A673 (cell line): ENCODE measurements at regions not wholly inside any gene's neighbourhood (a gene's known extent, or its start where the extent isn't known, plus 50 kb on each side); places are given as distances from the start of the nearest gene placed in this dataset.
A peak's percentile ranks its signal among the peaks of the same experiment; 100 is the strongest.

Experiments used
- BruUV-seq: library from RNA; stranded (reverse); fragments of 400-500 nt; replicated peaks from 2 replicates; lab custom pipeline; 2021; lab: Mats Ljungman, UMichigan
- CTCF ChIA-PET: fragments of 300-600 bp; sonication (Branson Sonifier 250); formaldehyde crosslinking; loops from one replicate; lab custom pipeline; 2022; ENCODE audit warnings: antibody characterized with exemption; lab: Charles Lee
- POLR2A ChIA-PET: fragments of 300-600 bp; sonication (Branson Sonifier 250); formaldehyde crosslinking; loops from one replicate; lab custom pipeline; 2022; ENCODE audit warnings: antibody characterized with exemption; ENCODE audit not compliant: low non-redundant PET; lab: Charles Lee
- DNase-seq: peaks from one replicate; pipeline ENCODE4 v3.0.0-alpha.2; 2015; ENCODE audit warnings: low spot score
- H3K27ac ChIP-seq: fragments of 200-600 bp; sonication (generic); 2 replicates; pipeline ENCODE4 v1.5.1; 2016; ENCODE audit warnings: mixed run types, low read depth, mild to moderate bottlenecking, mixed read lengths, antibody characterized with exemption, low read length; ENCODE audit not compliant: poor library complexity, severe bottlenecking
- H3K27me3 ChIP-seq: fragments of 200-600 bp; sonication (generic); replicated peaks from 2 replicates; pipeline ENCODE4 v1.6.1; 2017; ENCODE audit warnings: mixed run types, low read depth, mild to moderate bottlenecking, mixed read lengths, antibody characterized with exemption, low read length; ENCODE audit not compliant: insufficient read depth, poor library complexity
- H3K36me3 ChIP-seq: fragments of 200-600 bp; sonication (generic); 2 replicates; pipeline ENCODE4 v1.6.1; 2016; ENCODE audit warnings: mixed run types, mild to moderate bottlenecking, mixed read lengths, antibody characterized with exemption, low read length; ENCODE audit not compliant: insufficient read depth, poor library complexity, severe bottlenecking
- H3K4me1 ChIP-seq: fragments of 200-600 bp; sonication (generic); 2 replicates; pipeline ENCODE4 v1.6.1; 2017; ENCODE audit warnings: mixed run types, mild to moderate bottlenecking, mixed read lengths, antibody characterized with exemption, low read length; ENCODE audit not compliant: insufficient read depth, poor library complexity, severe bottlenecking
- H3K4me3 ChIP-seq: fragments of 200-600 bp; sonication (generic); 2 replicates; pipeline ENCODE4 v1.5.1; 2016; ENCODE audit warnings: low read depth, mixed run types, mild to moderate bottlenecking, mixed read lengths, low read length; ENCODE audit not compliant: poor library complexity, severe bottlenecking
- H3K9me3 ChIP-seq: fragments of 200-600 bp; sonication (generic); 2 replicates; pipeline ENCODE4 v1.6.1; 2016; ENCODE audit warnings: mixed run types, low read depth, mild to moderate bottlenecking, mixed read lengths, antibody characterized with exemption, low read length; ENCODE audit not compliant: poor library complexity, severe bottlenecking
- EZH2 ChIP-seq: fragments of 200-600 bp; sonication (generic); IDR thresholded peaks from 2 replicates; pipeline ENCODE4 v1.6.1; 2017; ENCODE audit warnings: borderline replicate concordance, low read depth, mild to moderate bottlenecking, mixed read lengths, antibody characterized with exemption, low read length; ENCODE audit not compliant: poor library complexity, severe bottlenecking
- intact Hi-C: fragments of 100-400 bp; cut with micrococcal nuclease; formaldehyde crosslinking; loops from one replicate; pipeline ENCODE4 v1.10.0; 2022; ENCODE audit not compliant: unreplicated experiment
- TF ChIP-seq, protein P1 (sequence below): fragments of 300-800, 200-600 bp; sonication (generic); conservative IDR thresholded peaks from 2 replicates; pipeline ENCODE4 v1.5.1; 2017; ENCODE audit warnings: low read depth, mild to moderate bottlenecking, antibody characterized with exemption, low read length, moderate library complexity, mixed read lengths

DNA sequence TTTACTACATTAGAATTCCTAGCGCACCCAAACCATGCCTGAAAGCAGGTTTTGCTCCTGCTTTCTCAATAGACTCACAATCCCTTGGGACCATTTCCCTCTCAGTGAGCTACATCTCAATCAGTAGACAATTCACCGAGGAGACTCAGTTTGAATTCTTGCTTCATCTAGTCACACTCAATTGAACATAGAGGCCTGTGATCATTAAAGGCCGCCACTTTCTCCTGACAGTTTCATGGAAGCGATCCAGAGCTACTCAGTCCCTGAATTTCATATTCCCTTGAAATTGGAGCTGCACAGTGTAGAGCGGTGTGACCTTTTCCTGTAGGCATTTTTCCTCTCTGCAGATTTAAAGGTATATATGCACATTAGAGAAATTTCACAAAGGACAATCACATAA is 193.9 kb upstream of the SPOCK3 start:
- no peak overlapping the region for H3K4me3 ChIP-seq
- H3K27ac ChIP-seq: no peak overlapping the region
- ChIA-PET POLR2A (no interaction called here), CTCF (no interaction called here)
- TF ChIP-seq, protein P1, sequence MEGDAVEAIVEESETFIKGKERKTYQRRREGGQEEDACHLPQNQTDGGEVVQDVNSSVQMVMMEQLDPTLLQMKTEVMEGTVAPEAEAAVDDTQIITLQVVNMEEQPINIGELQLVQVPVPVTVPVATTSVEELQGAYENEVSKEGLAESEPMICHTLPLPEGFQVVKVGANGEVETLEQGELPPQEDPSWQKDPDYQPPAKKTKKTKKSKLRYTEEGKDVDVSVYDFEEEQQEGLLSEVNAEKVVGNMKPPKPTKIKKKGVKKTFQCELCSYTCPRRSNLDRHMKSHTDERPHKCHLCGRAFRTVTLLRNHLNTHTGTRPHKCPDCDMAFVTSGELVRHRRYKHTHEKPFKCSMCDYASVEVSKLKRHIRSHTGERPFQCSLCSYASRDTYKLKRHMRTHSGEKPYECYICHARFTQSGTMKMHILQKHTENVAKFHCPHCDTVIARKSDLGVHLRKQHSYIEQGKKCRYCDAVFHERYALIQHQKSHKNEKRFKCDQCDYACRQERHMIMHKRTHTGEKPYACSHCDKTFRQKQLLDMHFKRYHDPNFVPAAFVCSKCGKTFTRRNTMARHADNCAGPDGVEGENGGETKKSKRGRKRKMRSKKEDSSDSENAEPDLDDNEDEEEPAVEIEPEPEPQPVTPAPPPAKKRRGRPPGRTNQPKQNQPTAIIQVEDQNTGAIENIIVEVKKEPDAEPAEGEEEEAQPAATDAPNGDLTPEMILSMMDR: no peak
- no peak for TF ChIP-seq EZH2
- intact Hi-C loops: no loop called here
- H3K9me3 ChIP-seq: no peaks in the 10 kb centered on the region
- no peaks in the 10 kb centered on the region for H3K27me3 ChIP-seq
- no TSS peak for BruUV-seq
- no peaks in the 10 kb centered on the region for H3K36me3 ChIP-seq
- no peaks in the 10 kb centered on the region for H3K4me1 ChIP-seq
- DNase-seq: peak; percentile 19

DNA sequence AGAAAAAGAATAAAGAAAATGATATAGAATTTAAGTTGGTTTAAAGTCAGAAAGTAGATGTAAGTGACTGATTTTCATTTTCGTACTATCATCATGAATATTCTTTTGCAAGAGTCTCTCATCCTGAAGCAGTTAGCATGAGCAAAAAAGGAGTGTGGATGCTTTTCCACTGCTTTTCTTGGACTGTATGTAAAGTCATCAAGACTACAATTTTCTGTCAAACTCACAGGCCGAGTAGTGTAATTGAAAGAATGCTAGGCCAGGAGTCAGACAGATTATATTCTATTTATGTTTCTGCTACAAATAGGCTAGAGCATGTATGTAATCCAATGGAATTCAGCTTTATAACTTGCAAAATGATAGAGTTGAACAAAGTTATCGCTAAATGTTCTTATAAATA is 197.1 kb upstream of the SPOCK3 start:
- Histone ChIP-seq H3K4me3 (no peak overlapping the region), H3K36me3 (no peaks in the 10 kb centered on the region), H3K4me1 (no peaks in the 10 kb centered on the region), H3K27ac (no peak overlapping the region), H3K9me3 (no peaks in the 10 kb centered on the region), H3K27me3 (no peaks in the 10 kb centered on the region)
- no peak for DNase-seq
- ChIA-PET POLR2A (no interaction called here), CTCF (no interaction called here)
- intact Hi-C loops: no loop called here
- TF ChIP-seq, protein P1: no peak
- no peak for TF ChIP-seq EZH2
- BruUV-seq: no TSS peak

DNA sequence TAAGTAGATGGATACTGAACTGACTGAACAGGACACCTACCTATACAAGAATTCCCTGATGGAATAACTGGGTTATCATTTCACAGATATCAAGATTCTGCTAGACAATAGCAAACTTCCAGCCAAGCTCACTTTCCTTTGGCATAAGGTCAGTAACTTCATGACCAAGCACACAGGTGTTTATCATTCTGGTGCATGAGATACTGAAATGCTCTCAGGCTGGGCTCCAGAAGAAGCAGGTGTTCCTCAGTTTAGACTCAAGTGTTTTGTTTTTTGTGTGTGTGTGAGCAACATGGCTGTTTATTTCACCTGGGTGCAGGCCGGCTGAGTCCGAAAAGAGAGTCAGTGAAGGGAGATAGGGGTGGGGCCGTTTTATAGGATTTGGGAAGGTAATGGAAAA is 201.5 kb upstream of the SPOCK3 start:
- Histone ChIP-seq H3K27ac (no peak overlapping the region), H3K27me3 (no peaks in the 10 kb centered on the region), H3K9me3 (no peaks in the 10 kb centered on the region), H3K4me1 (no peaks in the 10 kb centered on the region), H3K4me3 (no peak overlapping the region), H3K36me3 (no peaks in the 10 kb centered on the region)
- ChIA-PET CTCF (no interaction called here), POLR2A (no interaction called here)
- intact Hi-C loops: no loop called here
- BruUV-seq: no TSS peak
- DNase-seq: no peak
- TF ChIP-seq EZH2: no peak
- TF ChIP-seq, protein P1: no peak
